ENCODE measurements at regions not wholly inside any gene's neighbourhood (a gene's known extent, or its start where the extent isn't known, plus 50 kb on each side); places are given as distances from the start of the nearest gene placed in this dataset.

- Histone ChIP-seq H3K4me1 (peaks cover 9% of the 10 kb centered on the region), H4K20me1 (ENCODE audit: low read depth) (no peaks in the 10 kb centered on the region), H3F3A (ENCODE audit: low read depth) (no peaks in the 10 kb centered on the region), H3K27me3 (no peaks in the 10 kb centered on the region), H2AFZ (replicated peaks) (peak overlapping the region; percentile 37), H3K4me3 (no peak overlapping the region), H3K9me3 (ENCODE audit: low read depth) (no peaks in the 10 kb centered on the region), H3K79me2 (ENCODE audit: low read depth) (no peaks in the 10 kb centered on the region), H3K9ac (no peak overlapping the region), H3K36me3 (no peaks in the 10 kb centered on the region), H3K4me2 (no peak overlapping the region), H3K27ac (no peak overlapping the region)
- no peaks in the 10 kb centered on the region for H3K36me3 Mint-ChIP-seq
- no peak for DNase-seq (ENCODE audit: low spot score)
- TF ChIP-seq EZH2 (IDR thresholded peaks at IDR 0.05) (no peak), CTCF (IDR thresholded peaks at IDR 0.05) (peak; percentile 18), EZH2phosphoT487 (IDR thresholded peaks at IDR 0.05) (no peak)
- H3K27ac Mint-ChIP-seq, result no peak overlapping the region
- no peak overlapping the region for H3K4me3 Mint-ChIP-seq
- H3K27me3 Mint-ChIP-seq (ENCODE audit: insufficient read depth, low read depth), result no peaks in the 10 kb centered on the region
- no peaks in the 10 kb centered on the region for H3K9me3 Mint-ChIP-seq
- H3K4me1 Mint-ChIP-seq, result peaks cover 9% of the 10 kb centered on the region
Measured at GRCh38 chr4:24044610-24045589, 155.1 kb upstream of the PPARGC1A start.

- Histone ChIP-seq H3K36me3 (no peaks in the 10 kb centered on the region), H3K4me2 (no peak overlapping the region)
- no peaks in the 10 kb centered on the region for H3K36me3 Mint-ChIP-seq
Measured at GRCh38 chr4:24042094-24042493, 152.2 kb upstream of the PPARGC1A start.

GRCh38 chr4:24040811-24041210 lies 151.0 kb upstream of the PPARGC1A start:
- no peak for TF ChIP-seq CTCF (IDR thresholded peaks at IDR 0.05)
- TF ChIP-seq EZH2phosphoT487 (IDR thresholded peaks at IDR 0.05), result no peak
- no peak for TF ChIP-seq EZH2 (IDR thresholded peaks at IDR 0.05)
- Histone ChIP-seq H3K36me3 (no peaks in the 10 kb centered on the region), H3K4me1 (peaks cover 9% of the 10 kb centered on the region), H3K27me3 (no peaks in the 10 kb centered on the region), H2AFZ (replicated peaks) (no peak overlapping the region), H3K27ac (no peak overlapping the region), H3K79me2 (ENCODE audit: low read depth) (no peaks in the 10 kb centered on the region), H3K9me3 (ENCODE audit: low read depth) (no peaks in the 10 kb centered on the region), H4K20me1 (ENCODE audit: low read depth) (no peaks in the 10 kb centered on the region), H3K4me3 (no peak overlapping the region), H3K4me2 (no peak overlapping the region), H3K9ac (no peak overlapping the region), H3F3A (ENCODE audit: low read depth) (no peaks in the 10 kb centered on the region)
- DNase-seq (ENCODE audit: low spot score), result no peak
- Mint-ChIP-seq H3K36me3 (no peaks in the 10 kb centered on the region), H3K27ac (no peak overlapping the region), H3K27me3 (ENCODE audit: insufficient read depth, low read depth) (no peaks in the 10 kb centered on the region), H3K4me1 (peaks cover 9% of the 10 kb centered on the region), H3K9me3 (no peaks in the 10 kb centered on the region), H3K4me3 (no peak overlapping the region)

More at GRCh38 chr4:24042094-24042493, 152.2 kb upstream of the PPARGC1A start:
- Histone ChIP-seq H3F3A (ENCODE audit: low read depth) (no peaks in the 10 kb centered on the region), H3K27ac (no peak overlapping the region), H4K20me1 (ENCODE audit: low read depth) (no peaks in the 10 kb centered on the region), H3K4me1 (peaks cover 9% of the 10 kb centered on the region), H3K9me3 (ENCODE audit: low read depth) (no peaks in the 10 kb centered on the region), H3K9ac (no peak overlapping the region), H3K79me2 (ENCODE audit: low read depth) (no peaks in the 10 kb centered on the region), H3K27me3 (no peaks in the 10 kb centered on the region), H3K4me3 (no peak overlapping the region), H2AFZ (replicated peaks) (no peak overlapping the region)
- no peaks in the 10 kb centered on the region for H3K27me3 Mint-ChIP-seq (ENCODE audit: insufficient read depth, low read depth)
- H3K27ac Mint-ChIP-seq, result no peak overlapping the region
- H3K9me3 Mint-ChIP-seq, result no peaks in the 10 kb centered on the region
- no peak for TF ChIP-seq EZH2phosphoT487 (IDR thresholded peaks at IDR 0.05)
- TF ChIP-seq EZH2 (IDR thresholded peaks at IDR 0.05), result no peak
- TF ChIP-seq CTCF (IDR thresholded peaks at IDR 0.05), result no peak
- no peak for DNase-seq (ENCODE audit: low spot score)
- H3K4me1 Mint-ChIP-seq, result peaks cover 9% of the 10 kb centered on the region
- H3K4me3 Mint-ChIP-seq, result no peak overlapping the region

All from neural progenitor cell (in vitro differentiated cells).